Adipocyte (in vitro differentiated cells): ENCODE measurements at regions not wholly inside any gene's neighbourhood (a gene's known extent, or its start where the extent isn't known, plus 50 kb on each side); places are given as distances from the start of the nearest gene placed in this dataset.
"Not testable (repeated sequence)": the region's sequence is repeated elsewhere in the genome, so short reads cannot be mapped to it uniquely, and the experiment has no call there.

Experiments used
- DNase-seq: peaks from one replicate; pipeline ENCODE4 v3.0.0-alpha.2; 2015; ENCODE audit warnings: low read depth
- H3K27me3 ChIP-seq: replicated peaks from 2 replicates; pipeline ENCODE4 v1.7.0; 2013; ENCODE audit warnings: mild to moderate bottlenecking, low read length, moderate library complexity; ENCODE audit not compliant: control insufficient read depth, insufficient read depth
- H3K36me3 ChIP-seq: 2 replicates; pipeline ENCODE4 v1.7.0; 2013; ENCODE audit warnings: low read length, mild to moderate bottlenecking, moderate library complexity; ENCODE audit not compliant: control insufficient read depth, insufficient read depth, severe bottlenecking
- H3K4me1 ChIP-seq: 2 replicates; pipeline ENCODE4 v1.7.0; 2013; ENCODE audit warnings: mild to moderate bottlenecking, low read length, moderate library complexity; ENCODE audit not compliant: control insufficient read depth, insufficient read depth
- H3K4me3 ChIP-seq: 2 replicates; pipeline ENCODE4 v1.7.0; 2013; ENCODE audit warnings: mild to moderate bottlenecking, low read length, moderate library complexity
- H3K9ac ChIP-seq: 2 replicates; pipeline ENCODE4 v1.7.0; 2013; ENCODE audit warnings: mild to moderate bottlenecking, low read length, moderate library complexity
- H3K9me3 ChIP-seq: 2 replicates; pipeline ENCODE4 v1.7.0; 2013; ENCODE audit warnings: mild to moderate bottlenecking, low read length, moderate library complexity; ENCODE audit not compliant: control insufficient read depth

- Histone ChIP-seq H3K9ac (peak overlapping the region; percentile 13), H3K9me3 (no peaks in the 10 kb centered on the region), H3K36me3 (no peaks in the 10 kb centered on the region), H3K4me1 (peaks cover 31% of the 10 kb centered on the region), H3K27me3 (no peaks in the 10 kb centered on the region), H3K4me3 (no peak overlapping the region)
- peak; percentile 81 for DNase-seq
Observed at GRCh38 chr15:39025321-39025720, 460.7 kb upstream of the RASGRP1 start.

GRCh38 chr15:39025881-39026280 is 461.3 kb upstream of the RASGRP1 start:
- H3K36me3 ChIP-seq: no peaks in the 10 kb centered on the region
- no peaks in the 10 kb centered on the region for H3K27me3 ChIP-seq
- DNase-seq: no peak
- peaks cover 31% of the 10 kb centered on the region for H3K4me1 ChIP-seq
- peak overlapping the region; percentile 13 for H3K9ac ChIP-seq
- no peak overlapping the region for H3K4me3 ChIP-seq
- no peaks in the 10 kb centered on the region for H3K9me3 ChIP-seq

- no peak for DNase-seq
- no peak overlapping the region for H3K9ac ChIP-seq
- no peaks in the 10 kb centered on the region for H3K9me3 ChIP-seq
- peaks cover 26% of the 10 kb centered on the region for H3K4me1 ChIP-seq
- H3K4me3 ChIP-seq: no peak overlapping the region
- no peaks in the 10 kb centered on the region for H3K27me3 ChIP-seq
- H3K36me3 ChIP-seq: no peaks in the 10 kb centered on the region
Observed at GRCh38 chr15:39028069-39028468, 463.5 kb upstream of the RASGRP1 start.

- no peak for DNase-seq
- Histone ChIP-seq H3K4me3 (no peak overlapping the region), H3K36me3 (no peaks in the 10 kb centered on the region), H3K27me3 (no peaks in the 10 kb centered on the region), H3K9ac (no peak overlapping the region), H3K4me1 (peaks cover 25% of the 10 kb centered on the region), H3K9me3 (no peaks in the 10 kb centered on the region)
Observed at GRCh38 chr15:39029741-39030140, 465.1 kb upstream of the RASGRP1 start.

- Histone ChIP-seq H3K4me3 (no peak overlapping the region), H3K9ac (no peak overlapping the region), H3K27me3 (no peaks in the 10 kb centered on the region), H3K36me3 (no peaks in the 10 kb centered on the region), H3K4me1 (peaks cover 18% of the 10 kb centered on the region), H3K9me3 (no peaks in the 10 kb centered on the region)
- peak; percentile 22 for DNase-seq
Observed at GRCh38 chr15:39030291-39031070, 465.9 kb upstream of the RASGRP1 start.

- no peak for DNase-seq
- Histone ChIP-seq H3K4me3 (no peak overlapping the region), H3K9ac (no peak overlapping the region), H3K9me3 (no peaks in the 10 kb centered on the region), H3K4me1 (peaks cover 12% of the 10 kb centered on the region), H3K27me3 (no peaks in the 10 kb centered on the region), H3K36me3 (no peaks in the 10 kb centered on the region)
Observed at GRCh38 chr15:39031596-39031995, 467.0 kb upstream of the RASGRP1 start.

- H3K36me3 ChIP-seq: no peaks in the 10 kb centered on the region
- no peak overlapping the region for H3K4me3 ChIP-seq
- H3K4me1 ChIP-seq: no peaks in the 10 kb centered on the region
- no peak overlapping the region for H3K9ac ChIP-seq
- no peaks in the 10 kb centered on the region for H3K9me3 ChIP-seq
- DNase-seq: no peak
- no peaks in the 10 kb centered on the region for H3K27me3 ChIP-seq
Observed at GRCh38 chr15:39034816-39035215, 470.2 kb upstream of the RASGRP1 start.

GRCh38 chr15:39037611-39038010 is 473.0 kb upstream of the RASGRP1 start:
- not testable (repeated sequence) for H3K9ac ChIP-seq, H3K27me3 ChIP-seq, H3K4me1 ChIP-seq, DNase-seq, H3K4me3 ChIP-seq, H3K9me3 ChIP-seq, H3K36me3 ChIP-seq

- Histone ChIP-seq H3K4me1 (no peaks in the 10 kb centered on the region), H3K27me3 (no peaks in the 10 kb centered on the region), H3K36me3 (no peaks in the 10 kb centered on the region), H3K9me3 (no peaks in the 10 kb centered on the region), H3K4me3 (no peak overlapping the region), H3K9ac (no peak overlapping the region)
- no peak for DNase-seq
Observed at GRCh38 chr15:39040861-39041260, 476.2 kb upstream of the RASGRP1 start.

GRCh38 chr15:39041979-39042495 is 477.4 kb upstream of the RASGRP1 start:
- Histone ChIP-seq H3K4me1 (no peaks in the 10 kb centered on the region), H3K9ac (no peak overlapping the region), H3K36me3 (no peaks in the 10 kb centered on the region), H3K27me3 (no peaks in the 10 kb centered on the region), H3K9me3 (no peaks in the 10 kb centered on the region), H3K4me3 (no peak overlapping the region)
- DNase-seq: no peak

GRCh38 chr15:39051626-39052322 is 487.2 kb upstream of the RASGRP1 start:
- H3K9me3 ChIP-seq: peaks cover 28% of the 10 kb centered on the region
- H3K36me3 ChIP-seq: no peaks in the 10 kb centered on the region
- no peak for DNase-seq
- H3K27me3 ChIP-seq: no peaks in the 10 kb centered on the region
- no peak overlapping the region for H3K9ac ChIP-seq
- H3K4me1 ChIP-seq: no peaks in the 10 kb centered on the region
- no peak overlapping the region for H3K4me3 ChIP-seq
